SU-DHL-6 (cell line): ENCODE measurements at regions not wholly inside any gene's neighbourhood (a gene's known extent, or its start where the extent isn't known, plus 50 kb on each side); places are given as distances from the start of the nearest gene placed in this dataset.

Experiments used
- H2AFZ ChIP-seq: fragments of 200-600 bp; sonication (generic); 2 replicates; pipeline ENCODE4 v1.6.1; 2014; ENCODE audit warnings: low read depth, mild to moderate bottlenecking, moderate library complexity, mixed read lengths, antibody characterized with exemption, low read length; ENCODE audit not compliant: severe bottlenecking
- H3F3A ChIP-seq: fragments of 200-600 bp; shearing (Covaris generic); 2 replicates; pipeline ENCODE4 v1.6.0; 2016; ENCODE audit warnings: antibody characterized with exemption, mild to moderate bottlenecking; ENCODE audit not compliant: insufficient read depth
- H3K27ac ChIP-seq: fragments of 200-600 bp; sonication (generic); 2 replicates; pipeline ENCODE4 v1.5.1; 2016; ENCODE audit warnings: low read depth, mild to moderate bottlenecking, low read length, moderate library complexity, mixed read lengths
- H3K27me3 ChIP-seq: fragments of 200-600 bp; sonication (generic), shearing (Covaris generic); 2 replicates; pipeline ENCODE4 v1.6.0; 2014; ENCODE audit warnings: mild to moderate bottlenecking, low read length
- H3K36me3 ChIP-seq: fragments of 200-600 bp; sonication (generic); 2 replicates; pipeline ENCODE4 v1.6.1; 2014; ENCODE audit warnings: mild to moderate bottlenecking, low read length, mixed read lengths
- H3K4me2 ChIP-seq: fragments of 300-600, 200-600 bp; shearing (Covaris generic), sonication (generic); 2 replicates; pipeline ENCODE4 v1.6.0; 2014; ENCODE audit warnings: low read length, low read depth, mild to moderate bottlenecking; ENCODE audit not compliant: poor library complexity, severe bottlenecking
- H3K4me3 ChIP-seq: fragments of 200-600 bp; sonication (generic); 2 replicates; pipeline ENCODE4 v1.5.1; 2014; ENCODE audit warnings: antibody characterized with exemption, low read length, mild to moderate bottlenecking, mixed read lengths; ENCODE audit not compliant: insufficient read depth, poor library complexity, severe bottlenecking
- H3K79me2 ChIP-seq: fragments of 200-600 bp; sonication (generic); 2 replicates; pipeline ENCODE4 v1.6.1; 2014; ENCODE audit warnings: mild to moderate bottlenecking, low read length, moderate library complexity; ENCODE audit not compliant: insufficient read depth
- H3K9ac ChIP-seq: fragments of 200-600 bp; sonication (generic); 2 replicates; pipeline ENCODE4 v1.7.0; 2014; ENCODE audit warnings: mild to moderate bottlenecking, low read length
- H3K9me2 ChIP-seq: fragments of 200-600 bp; sonication (generic); replicated peaks from 2 replicates; pipeline ENCODE4 v1.6.1; 2014; ENCODE audit warnings: low read length; ENCODE audit not compliant: insufficient read depth
- H3K9me3 ChIP-seq: fragments of 200-600 bp; sonication (generic); 2 replicates; pipeline ENCODE4 v1.6.1; 2014; ENCODE audit warnings: low read length, mixed read lengths; ENCODE audit not compliant: insufficient read depth
- H4K20me1 ChIP-seq: fragments of 200-600 bp; sonication (generic); 2 replicates; pipeline ENCODE4 v1.6.1; 2014; ENCODE audit warnings: low read depth, mild to moderate bottlenecking, antibody characterized with exemption, low read length, moderate library complexity, mixed read lengths
- EZH2phosphoT487 ChIP-seq: fragments of 200-600 bp; sonication (generic), shearing (Covaris generic); conservative IDR thresholded peaks from 2 replicates; pipeline ENCODE4 v1.6.1; 2018; ENCODE audit warnings: mild to moderate bottlenecking, antibody characterized with exemption, low read length, moderate library complexity, mixed read lengths
- TF ChIP-seq, protein P1 (sequence below): fragments of 200-600 bp; sonication (generic); IDR thresholded peaks from one replicate; pipeline ENCODE4 v1.5.1; 2017; ENCODE audit warnings: antibody characterized with exemption, mild to moderate bottlenecking, low read length, moderate library complexity; ENCODE audit not compliant: insufficient read depth, poor library complexity, severe bottlenecking

DNA sequence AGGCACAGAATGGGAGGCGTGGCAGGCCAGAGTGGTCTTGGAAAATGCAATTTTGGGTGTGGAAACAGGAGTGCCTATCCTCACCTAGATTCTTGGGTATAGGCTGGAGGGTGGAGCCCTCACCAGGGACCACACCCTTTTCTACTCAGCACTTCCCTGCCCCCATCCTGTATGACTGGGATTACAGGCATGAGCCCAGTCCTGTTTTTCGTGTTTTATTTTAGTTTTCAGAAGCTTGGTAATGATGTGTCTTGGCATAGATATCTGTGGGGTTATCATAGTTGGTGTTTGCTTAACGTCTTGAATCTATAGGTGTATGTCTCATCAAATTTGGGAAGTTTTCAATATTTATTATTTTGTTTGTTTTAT, 248.7 kb upstream of the CBLB start:
- Histone ChIP-seq H3K36me3 (no peaks in the 10 kb centered on the region), H3F3A (no peaks in the 10 kb centered on the region), H3K27me3 (no peaks in the 10 kb centered on the region), H3K9ac (no peak overlapping the region), H3K4me3 (no peak overlapping the region), H4K20me1 (no peaks in the 10 kb centered on the region), H2AFZ (no peak overlapping the region), H3K9me3 (no peaks in the 10 kb centered on the region), H3K4me2 (no peak overlapping the region), H3K79me2 (no peaks in the 10 kb centered on the region), H3K9me2 (no peaks in the 10 kb centered on the region), H3K27ac (no peak overlapping the region)
- TF ChIP-seq, protein P1, sequence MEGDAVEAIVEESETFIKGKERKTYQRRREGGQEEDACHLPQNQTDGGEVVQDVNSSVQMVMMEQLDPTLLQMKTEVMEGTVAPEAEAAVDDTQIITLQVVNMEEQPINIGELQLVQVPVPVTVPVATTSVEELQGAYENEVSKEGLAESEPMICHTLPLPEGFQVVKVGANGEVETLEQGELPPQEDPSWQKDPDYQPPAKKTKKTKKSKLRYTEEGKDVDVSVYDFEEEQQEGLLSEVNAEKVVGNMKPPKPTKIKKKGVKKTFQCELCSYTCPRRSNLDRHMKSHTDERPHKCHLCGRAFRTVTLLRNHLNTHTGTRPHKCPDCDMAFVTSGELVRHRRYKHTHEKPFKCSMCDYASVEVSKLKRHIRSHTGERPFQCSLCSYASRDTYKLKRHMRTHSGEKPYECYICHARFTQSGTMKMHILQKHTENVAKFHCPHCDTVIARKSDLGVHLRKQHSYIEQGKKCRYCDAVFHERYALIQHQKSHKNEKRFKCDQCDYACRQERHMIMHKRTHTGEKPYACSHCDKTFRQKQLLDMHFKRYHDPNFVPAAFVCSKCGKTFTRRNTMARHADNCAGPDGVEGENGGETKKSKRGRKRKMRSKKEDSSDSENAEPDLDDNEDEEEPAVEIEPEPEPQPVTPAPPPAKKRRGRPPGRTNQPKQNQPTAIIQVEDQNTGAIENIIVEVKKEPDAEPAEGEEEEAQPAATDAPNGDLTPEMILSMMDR: no peak
- TF ChIP-seq EZH2phosphoT487: no peak

GRCh38 chr3:106119614-106120082, 250.8 kb upstream of the CBLB start:
- no peaks in the 10 kb centered on the region for H3F3A ChIP-seq
- H3K9me3 ChIP-seq: no peaks in the 10 kb centered on the region
- no peak for TF ChIP-seq EZH2phosphoT487
- TF ChIP-seq, protein P1: no peak
- H3K27ac ChIP-seq: no peak overlapping the region
- no peak overlapping the region for H3K4me2 ChIP-seq
- no peak overlapping the region for H3K9ac ChIP-seq
- H3K9me2 ChIP-seq: no peaks in the 10 kb centered on the region
- no peak overlapping the region for H3K4me3 ChIP-seq
- H3K27me3 ChIP-seq: no peaks in the 10 kb centered on the region
- no peaks in the 10 kb centered on the region for H4K20me1 ChIP-seq
- no peaks in the 10 kb centered on the region for H3K79me2 ChIP-seq
- H2AFZ ChIP-seq: no peak overlapping the region
- no peaks in the 10 kb centered on the region for H3K36me3 ChIP-seq

GRCh38 chr3:106120356-106120755, 251.5 kb upstream of the CBLB start:
- Histone ChIP-seq H3K79me2 (no peaks in the 10 kb centered on the region), H2AFZ (no peak overlapping the region), H3K27ac (no peak overlapping the region), H3K36me3 (no peaks in the 10 kb centered on the region), H3K4me3 (no peak overlapping the region), H3K9me3 (no peaks in the 10 kb centered on the region), H3K9ac (no peak overlapping the region), H3F3A (no peaks in the 10 kb centered on the region), H3K4me2 (no peak overlapping the region), H4K20me1 (no peaks in the 10 kb centered on the region), H3K9me2 (no peaks in the 10 kb centered on the region), H3K27me3 (no peaks in the 10 kb centered on the region)
- no peak for TF ChIP-seq EZH2phosphoT487
- TF ChIP-seq, protein P1: no peak
